Ectodermal cell (in vitro differentiated cells): ENCODE measurements at regions not wholly inside any gene's neighbourhood (a gene's known extent, or its start where the extent isn't known, plus 50 kb on each side); places are given as distances from the start of the nearest gene placed in this dataset.
A peak's percentile ranks its signal among the peaks of the same experiment; 100 is the strongest.

Source experiments
- H3K27ac ChIP-seq: 2 replicates; pipeline ENCODE4 v1.7.0; 2013; ENCODE audit warnings: mild to moderate bottlenecking, low read depth, low read length; ENCODE audit not compliant: insufficient read depth, poor library complexity, severe bottlenecking
- H3K27me3 ChIP-seq: 2 replicates; pipeline ENCODE4 v1.7.0; 2013; ENCODE audit warnings: mild to moderate bottlenecking, low read length; ENCODE audit not compliant: insufficient read depth, control insufficient read depth, poor library complexity, severe bottlenecking
- H3K36me3 ChIP-seq: one replicate; pipeline ENCODE4 v1.7.0; 2013; ENCODE audit warnings: low read length; ENCODE audit not compliant: control insufficient read depth, insufficient read depth
- H3K4me1 ChIP-seq: one replicate; pipeline ENCODE4 v1.7.0; 2013; ENCODE audit warnings: low read length; ENCODE audit not compliant: control insufficient read depth, insufficient read depth
- H3K4me3 ChIP-seq: 2 replicates; pipeline ENCODE4 v1.7.0; 2013; ENCODE audit warnings: low read depth, low read length, control low read depth; ENCODE audit not compliant: insufficient read depth
- H3K9me3 ChIP-seq: 2 replicates; pipeline ENCODE4 v1.7.0; 2013; ENCODE audit warnings: mild to moderate bottlenecking, low read length, moderate library complexity; ENCODE audit not compliant: control insufficient read depth
- WGBS, 2 experiments: methylation state at CpG; one replicate each; pipeline ENCODE4 v1.1.7; 2013; ENCODE audit warnings: missing lambda C conversion rate in 2 of 2; 5-methylcytosine and 5-hydroxymethylcytosine counted together

- Histone ChIP-seq H3K4me1 (peaks cover 18% of the 10 kb centered on the region), H3K27me3 (peaks cover 12% of the 10 kb centered on the region), H3K27ac (no peak overlapping the region), H3K9me3 (no peaks in the 10 kb centered on the region), H3K4me3 (no peak overlapping the region), H3K36me3 (no peaks in the 10 kb centered on the region)
- 89 to 91% methylated on average over 5 to 6 of the region's 7 CpGs for WGBS, 2 experiments
Observed at GRCh38 chr15:62889141-62889661, 153.3 kb upstream of the TPM1 start.

GRCh38 chr15:62889734-62890505 lies 152.6 kb upstream of the TPM1 start:
- 93% methylated on average over 5 of the region's 5 CpGs for WGBS, 2 experiments
- Histone ChIP-seq H3K36me3 (no peaks in the 10 kb centered on the region), H3K4me3 (no peak overlapping the region), H3K4me1 (peaks cover 25% of the 10 kb centered on the region), H3K27ac (no peak overlapping the region), H3K9me3 (no peaks in the 10 kb centered on the region), H3K27me3 (peaks cover 11% of the 10 kb centered on the region)

- no peak overlapping the region for H3K27ac ChIP-seq
- no peaks in the 10 kb centered on the region for H3K27me3 ChIP-seq
- H3K4me1 ChIP-seq: peaks cover 33% of the 10 kb centered on the region
- no peak overlapping the region for H3K4me3 ChIP-seq
- no peaks in the 10 kb centered on the region for H3K9me3 ChIP-seq
- 92 to 95% methylated on average over 9 of the region's 10 CpGs for WGBS, 2 experiments
- H3K36me3 ChIP-seq: no peaks in the 10 kb centered on the region
Observed at GRCh38 chr15:62894322-62895085, 148.0 kb upstream of the TPM1 start.

- H3K36me3 ChIP-seq: no peaks in the 10 kb centered on the region
- peaks cover 33% of the 10 kb centered on the region for H3K4me1 ChIP-seq
- H3K27ac ChIP-seq: no peak overlapping the region
- H3K9me3 ChIP-seq: no peaks in the 10 kb centered on the region
- H3K4me3 ChIP-seq: no peak overlapping the region
- H3K27me3 ChIP-seq: no peaks in the 10 kb centered on the region
- WGBS, 2 experiments: 82 to 88% methylated on average over 5 to 6 of the region's 6 CpGs
Observed at GRCh38 chr15:62895139-62895866, 147.2 kb upstream of the TPM1 start.

- Histone ChIP-seq H3K27ac (no peak overlapping the region), H3K27me3 (no peaks in the 10 kb centered on the region), H3K4me1 (peaks cover 33% of the 10 kb centered on the region), H3K9me3 (no peaks in the 10 kb centered on the region), H3K4me3 (no peak overlapping the region), H3K36me3 (no peaks in the 10 kb centered on the region)
- WGBS, 2 experiments: 70 to 94% methylated on average over 1 of the region's 1 CpG
Observed at GRCh38 chr15:62895905-62896316, 146.6 kb upstream of the TPM1 start.

GRCh38 chr15:62896380-62896866 lies 146.1 kb upstream of the TPM1 start:
- Histone ChIP-seq H3K4me1 (peaks cover 33% of the 10 kb centered on the region), H3K27ac (peak overlapping the region; percentile 44), H3K27me3 (no peaks in the 10 kb centered on the region), H3K9me3 (no peaks in the 10 kb centered on the region), H3K4me3 (peak overlapping the region; percentile 12), H3K36me3 (no peaks in the 10 kb centered on the region)
- WGBS, 2 experiments: 73 to 75% methylated on average over 3 of the region's 3 CpGs

- peak overlapping the region; percentile 44 for H3K27ac ChIP-seq
- H3K4me1 ChIP-seq: peaks cover 33% of the 10 kb centered on the region
- H3K9me3 ChIP-seq: no peaks in the 10 kb centered on the region
- WGBS, 2 experiments: 67 to 72% methylated on average over 19 of the region's 19 CpGs
- H3K36me3 ChIP-seq: no peaks in the 10 kb centered on the region
- H3K27me3 ChIP-seq: no peaks in the 10 kb centered on the region
- no peak overlapping the region for H3K4me3 ChIP-seq
Observed at GRCh38 chr15:62896969-62897486, 145.5 kb upstream of the TPM1 start.

GRCh38 chr15:62897634-62898033 lies 144.9 kb upstream of the TPM1 start:
- Histone ChIP-seq H3K9me3 (no peaks in the 10 kb centered on the region), H3K27me3 (no peaks in the 10 kb centered on the region), H3K36me3 (no peaks in the 10 kb centered on the region), H3K27ac (no peak overlapping the region), H3K4me1 (peaks cover 38% of the 10 kb centered on the region), H3K4me3 (no peak overlapping the region)
- WGBS, 2 experiments: 88% methylated on average over 8 of the region's 8 CpGs

GRCh38 chr15:62899090-62899493 lies 143.5 kb upstream of the TPM1 start:
- Histone ChIP-seq H3K4me3 (no peak overlapping the region), H3K36me3 (no peaks in the 10 kb centered on the region), H3K27me3 (no peaks in the 10 kb centered on the region), H3K4me1 (peaks cover 49% of the 10 kb centered on the region), H3K27ac (no peak overlapping the region), H3K9me3 (no peaks in the 10 kb centered on the region)
- 92 to 96% methylated on average over 2 of the region's 2 CpGs for WGBS, 2 experiments
